Fibroblast of the aortic adventitia (primary cell): ENCODE measurements at regions not wholly inside any gene's neighbourhood (a gene's known extent, or its start where the extent isn't known, plus 50 kb on each side); places are given as distances from the start of the nearest gene placed in this dataset.

Experiments
- DNase-seq: peaks from one replicate; pipeline ENCODE4 v3.0.0-alpha.2; 2010; ENCODE audit warnings: low read depth
- H3K4me3 ChIP-seq: 2 replicates; pipeline ENCODE4 v1.5.1; 2011; ENCODE audit warnings: low read depth, mild to moderate bottlenecking, control low read depth, low read length, moderate library complexity
- CTCF ChIP-seq: IDR thresholded peaks from 2 replicates; pipeline ENCODE4 v1.5.1; 2011; ENCODE audit warnings: mild to moderate bottlenecking, low read length, control low read depth, inconsistent platforms; ENCODE audit not compliant: insufficient read depth

- peak; percentile 85 for DNase-seq
- H3K4me3 ChIP-seq: no peak overlapping the region
- TF ChIP-seq CTCF: no peak
These were observed 78.1 kb upstream of the PHYHIPL start for GRCh38 chr10:59098387-59098786.

GRCh38 chr10:59098831-59099452 is 77.5 kb upstream of the PHYHIPL start:
- peak; percentile 59 for DNase-seq
- no peak overlapping the region for H3K4me3 ChIP-seq

GRCh38 chr10:59099481-59099880 is 77.0 kb upstream of the PHYHIPL start:
- no peak for TF ChIP-seq CTCF
- no peak for DNase-seq
- H3K4me3 ChIP-seq: no peak overlapping the region

More at GRCh38 chr10:59098831-59099452, 77.5 kb upstream of the PHYHIPL start:
- TF ChIP-seq CTCF: no peak

- no peak for TF ChIP-seq CTCF
- no peak overlapping the region for H3K4me3 ChIP-seq
- DNase-seq: no peak
These were observed 74.0 kb upstream of the PHYHIPL start for GRCh38 chr10:59102394-59102793.

GRCh38 chr10:59104186-59104585 is 72.3 kb upstream of the PHYHIPL start:
- H3K4me3 ChIP-seq: no peak overlapping the region
- no peak for DNase-seq
- no peak for TF ChIP-seq CTCF

- no peak for TF ChIP-seq CTCF
- no peak for DNase-seq
- no peak overlapping the region for H3K4me3 ChIP-seq
These were observed 70.0 kb upstream of the PHYHIPL start for GRCh38 chr10:59106441-59106840.

- TF ChIP-seq CTCF: no peak
- H3K4me3 ChIP-seq: no peak overlapping the region
- no peak for DNase-seq
These were observed 69.3 kb upstream of the PHYHIPL start for GRCh38 chr10:59107147-59107546.
